ENCODE measurements at regions not wholly inside any gene's neighbourhood (a gene's known extent, or its start where the extent isn't known, plus 50 kb on each side); places are given as distances from the start of the nearest gene placed in this dataset.

- no peaks in the 10 kb centered on the region for H3K36me3 ChIP-seq
- no peaks in the 10 kb centered on the region for H3K27me3 ChIP-seq
- TF ChIP-seq, protein P1, sequence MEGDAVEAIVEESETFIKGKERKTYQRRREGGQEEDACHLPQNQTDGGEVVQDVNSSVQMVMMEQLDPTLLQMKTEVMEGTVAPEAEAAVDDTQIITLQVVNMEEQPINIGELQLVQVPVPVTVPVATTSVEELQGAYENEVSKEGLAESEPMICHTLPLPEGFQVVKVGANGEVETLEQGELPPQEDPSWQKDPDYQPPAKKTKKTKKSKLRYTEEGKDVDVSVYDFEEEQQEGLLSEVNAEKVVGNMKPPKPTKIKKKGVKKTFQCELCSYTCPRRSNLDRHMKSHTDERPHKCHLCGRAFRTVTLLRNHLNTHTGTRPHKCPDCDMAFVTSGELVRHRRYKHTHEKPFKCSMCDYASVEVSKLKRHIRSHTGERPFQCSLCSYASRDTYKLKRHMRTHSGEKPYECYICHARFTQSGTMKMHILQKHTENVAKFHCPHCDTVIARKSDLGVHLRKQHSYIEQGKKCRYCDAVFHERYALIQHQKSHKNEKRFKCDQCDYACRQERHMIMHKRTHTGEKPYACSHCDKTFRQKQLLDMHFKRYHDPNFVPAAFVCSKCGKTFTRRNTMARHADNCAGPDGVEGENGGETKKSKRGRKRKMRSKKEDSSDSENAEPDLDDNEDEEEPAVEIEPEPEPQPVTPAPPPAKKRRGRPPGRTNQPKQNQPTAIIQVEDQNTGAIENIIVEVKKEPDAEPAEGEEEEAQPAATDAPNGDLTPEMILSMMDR (IDR thresholded peaks at IDR 0.05; ENCODE audit: low read depth, low read length), result no peak
- no peaks in the 10 kb centered on the region for H3K4me1 ChIP-seq
- no peaks in the 10 kb centered on the region for H3K9me3 ChIP-seq
- DNase-seq, result no peak
- H3K4me3 ChIP-seq (ENCODE audit: low read depth, low read length), result no peak overlapping the region
Observed at GRCh38 chr2:118301248-118301647, 213.0 kb downstream of the INSIG2 start.

- H3K27me3 ChIP-seq, result no peaks in the 10 kb centered on the region
- TF ChIP-seq, protein P1 (IDR thresholded peaks at IDR 0.05; ENCODE audit: low read depth, low read length), result no peak
- no peak overlapping the region for H3K4me3 ChIP-seq (ENCODE audit: low read depth, low read length)
- H3K4me1 ChIP-seq, result no peaks in the 10 kb centered on the region
- no peak for DNase-seq
- H3K36me3 ChIP-seq, result no peaks in the 10 kb centered on the region
- no peaks in the 10 kb centered on the region for H3K9me3 ChIP-seq
Observed at GRCh38 chr2:118300832-118301231, 212.6 kb downstream of the INSIG2 start.

DNA sequence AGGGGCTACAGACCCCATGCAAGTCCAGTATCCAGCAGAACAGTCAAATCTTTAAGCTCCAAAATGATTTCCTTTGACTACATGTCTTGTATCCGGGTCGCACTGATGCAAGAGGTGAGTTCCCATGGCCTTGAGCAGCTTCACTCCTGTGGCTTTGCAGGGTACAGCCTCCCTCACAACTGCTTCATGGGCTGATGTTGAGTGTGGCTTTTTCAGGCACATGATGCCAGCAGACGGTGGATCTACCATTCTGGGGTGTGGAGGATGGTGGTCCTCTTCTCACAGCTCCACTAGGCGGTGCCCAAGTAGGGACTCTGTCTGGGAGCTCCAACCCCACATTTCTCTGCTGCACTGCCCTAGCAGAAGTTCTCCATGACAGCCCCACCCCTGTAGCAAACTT is 208.4 kb downstream of the INSIG2 start:
- Histone ChIP-seq H3K9me3 (no peaks in the 10 kb centered on the region), H3K36me3 (no peaks in the 10 kb centered on the region), H3K4me1 (no peaks in the 10 kb centered on the region), H3K27me3 (no peaks in the 10 kb centered on the region), H3K4me3 (ENCODE audit: low read depth, low read length) (no peak overlapping the region)
- TF ChIP-seq, protein P1 (IDR thresholded peaks at IDR 0.05; ENCODE audit: low read depth, low read length), result no peak
- no peak for DNase-seq

DNA sequence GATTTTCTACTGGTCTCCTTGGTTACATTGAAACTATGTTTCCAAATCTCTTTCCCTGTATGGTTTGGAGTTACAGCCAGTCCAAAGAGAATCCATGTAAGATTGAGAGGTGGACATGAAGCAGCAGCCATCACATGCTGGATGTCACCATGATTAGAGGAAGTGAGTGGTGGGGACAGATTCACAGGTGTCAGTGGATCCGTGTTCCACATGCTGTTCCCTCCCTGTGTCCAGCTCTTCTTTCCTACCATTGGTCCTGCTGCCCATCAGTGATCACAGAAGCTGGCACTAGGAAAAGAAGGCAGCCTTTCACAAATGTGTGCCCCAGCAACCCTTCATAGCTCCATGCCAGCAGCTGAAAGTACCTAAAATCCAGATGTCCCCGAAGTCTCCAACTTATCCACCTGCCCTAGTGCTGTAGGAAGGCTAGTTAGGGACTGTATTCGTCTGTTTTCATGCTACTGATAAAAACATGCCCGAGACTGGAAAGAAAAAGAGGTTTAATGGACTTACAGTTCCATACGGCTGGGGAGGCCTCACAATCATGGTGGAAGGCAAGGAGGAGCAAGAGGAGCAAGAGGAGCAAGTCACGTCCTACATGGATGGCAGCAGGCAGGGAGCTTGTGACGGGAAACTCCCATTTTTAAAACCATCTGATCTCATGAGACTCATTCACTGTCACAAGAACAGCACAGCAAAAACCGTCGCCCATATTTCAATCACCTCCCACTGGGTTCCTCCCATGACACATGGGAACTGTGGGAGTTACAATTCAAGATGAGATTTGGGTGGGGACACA is 207.5 kb downstream of the INSIG2 start:
- Histone ChIP-seq H3K36me3 (no peaks in the 10 kb centered on the region), H3K9me3 (no peaks in the 10 kb centered on the region), H3K27me3 (no peaks in the 10 kb centered on the region), H3K4me1 (no peaks in the 10 kb centered on the region), H3K4me3 (ENCODE audit: low read depth, low read length) (no peak overlapping the region)
- no peak for DNase-seq
- TF ChIP-seq, protein P1 (IDR thresholded peaks at IDR 0.05; ENCODE audit: low read depth, low read length), result no peak

GRCh38 chr2:118294063-118294462 is 205.8 kb downstream of the INSIG2 start:
- H3K27me3 ChIP-seq, result no peaks in the 10 kb centered on the region
- no peaks in the 10 kb centered on the region for H3K9me3 ChIP-seq
- no peaks in the 10 kb centered on the region for H3K36me3 ChIP-seq
- H3K4me1 ChIP-seq, result no peaks in the 10 kb centered on the region
- TF ChIP-seq, protein P1 (IDR thresholded peaks at IDR 0.05; ENCODE audit: low read depth, low read length), result no peak
- H3K4me3 ChIP-seq (ENCODE audit: low read depth, low read length), result no peak overlapping the region
- no peak for DNase-seq

DNA sequence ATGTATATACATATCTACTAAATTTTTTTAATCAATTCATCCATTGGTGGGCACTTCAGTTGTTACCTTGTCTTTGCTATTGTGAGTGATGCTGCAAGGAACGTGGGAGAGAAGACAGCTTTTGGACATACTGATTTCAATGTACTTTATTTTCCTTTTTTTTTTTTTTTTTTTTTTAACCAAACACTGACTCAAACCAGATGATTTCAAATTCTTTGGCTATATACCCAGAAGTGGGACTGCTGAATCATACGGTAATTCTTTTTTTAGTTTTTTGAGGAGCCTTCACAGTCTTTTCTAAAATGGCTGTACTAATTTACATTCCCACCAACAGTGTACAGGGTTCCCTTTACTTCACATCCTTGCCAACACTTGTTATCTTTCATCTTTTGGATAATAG is 204.7 kb downstream of the INSIG2 start:
- Histone ChIP-seq H3K36me3 (no peaks in the 10 kb centered on the region), H3K4me1 (no peaks in the 10 kb centered on the region), H3K4me3 (ENCODE audit: low read depth, low read length) (no peak overlapping the region), H3K27me3 (no peaks in the 10 kb centered on the region), H3K9me3 (no peaks in the 10 kb centered on the region)
- no peak for DNase-seq
- TF ChIP-seq, protein P1 (IDR thresholded peaks at IDR 0.05; ENCODE audit: low read depth, low read length), result no peak

Data from BE2C (cell line).